ENCODE measurements at regions not wholly inside any gene's neighbourhood (a gene's known extent, or its start where the extent isn't known, plus 50 kb on each side); places are given as distances from the start of the nearest gene placed in this dataset.
"Not testable (repeated sequence)": the region's sequence is repeated elsewhere in the genome, so short reads cannot be mapped to it uniquely, and the experiment has no call there.

GRCh38 chr7:79921976-79922375 is 212.7 kb upstream of the GNAI1 start:
- TF ChIP-seq, protein P1, sequence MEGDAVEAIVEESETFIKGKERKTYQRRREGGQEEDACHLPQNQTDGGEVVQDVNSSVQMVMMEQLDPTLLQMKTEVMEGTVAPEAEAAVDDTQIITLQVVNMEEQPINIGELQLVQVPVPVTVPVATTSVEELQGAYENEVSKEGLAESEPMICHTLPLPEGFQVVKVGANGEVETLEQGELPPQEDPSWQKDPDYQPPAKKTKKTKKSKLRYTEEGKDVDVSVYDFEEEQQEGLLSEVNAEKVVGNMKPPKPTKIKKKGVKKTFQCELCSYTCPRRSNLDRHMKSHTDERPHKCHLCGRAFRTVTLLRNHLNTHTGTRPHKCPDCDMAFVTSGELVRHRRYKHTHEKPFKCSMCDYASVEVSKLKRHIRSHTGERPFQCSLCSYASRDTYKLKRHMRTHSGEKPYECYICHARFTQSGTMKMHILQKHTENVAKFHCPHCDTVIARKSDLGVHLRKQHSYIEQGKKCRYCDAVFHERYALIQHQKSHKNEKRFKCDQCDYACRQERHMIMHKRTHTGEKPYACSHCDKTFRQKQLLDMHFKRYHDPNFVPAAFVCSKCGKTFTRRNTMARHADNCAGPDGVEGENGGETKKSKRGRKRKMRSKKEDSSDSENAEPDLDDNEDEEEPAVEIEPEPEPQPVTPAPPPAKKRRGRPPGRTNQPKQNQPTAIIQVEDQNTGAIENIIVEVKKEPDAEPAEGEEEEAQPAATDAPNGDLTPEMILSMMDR (IDR thresholded peaks at IDR 0.05; ENCODE audit: low read depth, low read length): no peak
- no peak for DNase-seq (ENCODE audit: low read depth in 2 of 2)
- no peak overlapping the region for H3K4me3 ChIP-seq (replicated peaks in 1 of 2; ENCODE audit: low read depth in 2 of 2, low read length in 2 of 2)

DNA sequence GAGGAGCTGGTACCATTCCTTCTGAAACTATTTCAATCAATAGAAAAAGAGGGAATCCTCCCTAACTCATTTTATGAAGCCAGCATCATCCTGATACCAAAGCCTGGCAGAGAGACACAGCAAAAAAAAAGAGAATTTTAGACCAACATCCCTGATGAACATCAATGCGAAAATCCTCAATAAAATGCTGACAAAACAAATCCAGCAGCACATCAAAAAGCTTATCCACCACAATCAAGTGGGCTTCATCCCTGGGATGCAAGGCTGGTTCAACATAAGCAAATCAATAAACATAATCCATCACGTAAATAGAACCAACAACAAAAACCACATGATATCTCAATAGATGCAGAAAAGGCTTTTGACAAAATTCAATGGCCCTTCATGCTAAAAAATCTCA is 216.0 kb upstream of the GNAI1 start:
- H3K4me3 ChIP-seq (replicated peaks in 1 of 2; ENCODE audit: low read depth in 2 of 2, low read length in 2 of 2); DNase-seq (ENCODE audit: low read depth in 2 of 2): not testable (repeated sequence)

DNA sequence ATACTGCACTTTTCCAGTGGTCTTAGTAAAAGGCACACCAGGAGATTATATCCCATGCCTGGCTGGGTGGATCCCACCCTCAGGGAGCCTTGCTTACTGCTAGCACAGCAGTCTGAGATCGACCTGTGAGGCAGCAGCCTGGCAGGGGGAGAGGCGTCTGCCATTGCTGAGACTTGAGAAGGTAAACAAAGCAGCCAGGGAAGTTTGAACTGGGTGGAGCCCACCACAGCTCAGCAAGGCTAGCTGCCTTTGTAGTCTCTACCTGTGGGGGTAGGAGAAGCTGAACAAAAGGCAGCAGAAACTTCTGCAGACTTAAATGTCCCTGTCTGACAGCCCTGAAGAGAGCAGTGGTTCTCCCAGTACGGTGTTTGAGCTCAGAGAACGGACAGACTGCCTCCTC is 219.3 kb upstream of the GNAI1 start:
- DNase-seq (ENCODE audit: low read depth in 2 of 2); H3K4me3 ChIP-seq (replicated peaks in 1 of 2; ENCODE audit: low read depth in 2 of 2, low read length in 2 of 2): not testable (repeated sequence)

GRCh38 chr7:79912213-79912633 is 222.4 kb upstream of the GNAI1 start:
- H3K4me3 ChIP-seq (replicated peaks in 1 of 2; ENCODE audit: low read depth in 2 of 2, low read length in 2 of 2): no peak overlapping the region
- TF ChIP-seq, protein P1 (IDR thresholded peaks at IDR 0.05; ENCODE audit: low read depth, low read length): no peak
- no peak for DNase-seq (ENCODE audit: low read depth in 2 of 2)

- DNase-seq (ENCODE audit: low read depth in 2 of 2): no peak
- TF ChIP-seq, protein P1 (IDR thresholded peaks at IDR 0.05; ENCODE audit: low read depth, low read length): no peak
- no peak overlapping the region for H3K4me3 ChIP-seq (replicated peaks in 1 of 2; ENCODE audit: low read depth in 2 of 2, low read length in 2 of 2)
These were observed 223.2 kb upstream of the GNAI1 start for GRCh38 chr7:79911420-79911819.

- TF ChIP-seq, protein P1 (IDR thresholded peaks at IDR 0.05; ENCODE audit: low read depth, low read length): no peak
- no peak for DNase-seq (ENCODE audit: low read depth in 2 of 2)
- H3K4me3 ChIP-seq (replicated peaks in 1 of 2; ENCODE audit: low read depth in 2 of 2, low read length in 2 of 2): no peak overlapping the region
These were observed 225.5 kb upstream of the GNAI1 start for GRCh38 chr7:79909176-79909575.

- TF ChIP-seq, protein P1 (IDR thresholded peaks at IDR 0.05; ENCODE audit: low read depth, low read length): no peak
- DNase-seq (ENCODE audit: low read depth in 2 of 2): peak in 1 of 2 donors; percentile 50
- no peak overlapping the region for H3K4me3 ChIP-seq (replicated peaks in 1 of 2; ENCODE audit: low read depth in 2 of 2, low read length in 2 of 2)
These were observed 237.5 kb upstream of the GNAI1 start for GRCh38 chr7:79897166-79897565.

DNA sequence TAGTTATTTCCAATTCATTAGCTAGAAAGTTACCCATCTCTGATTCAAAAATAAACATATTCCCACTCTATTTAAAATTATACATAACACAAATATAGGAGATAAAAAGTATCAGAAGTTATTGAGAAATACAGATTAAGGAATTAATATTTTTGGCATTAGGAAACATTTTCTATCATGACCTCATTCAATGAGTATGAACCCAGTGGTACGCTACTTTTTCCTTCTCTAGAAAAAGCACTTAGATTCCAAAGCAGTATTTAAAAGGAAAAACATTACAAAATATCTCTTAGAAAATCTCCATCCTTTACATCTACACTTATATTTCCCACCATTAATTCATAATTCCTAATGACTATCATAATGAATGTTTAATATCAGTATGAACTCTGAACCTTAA is 240.6 kb upstream of the GNAI1 start:
- DNase-seq (ENCODE audit: low read depth in 2 of 2): peak in 1 of 2 donors; percentile 69
- H3K4me3 ChIP-seq (replicated peaks in 1 of 2; ENCODE audit: low read depth in 2 of 2, low read length in 2 of 2): no peak overlapping the region
- TF ChIP-seq, protein P1 (IDR thresholded peaks at IDR 0.05; ENCODE audit: low read depth, low read length): no peak

Data from cardiac fibroblast (primary cell).